ENCODE measurements at regions not wholly inside any gene's neighbourhood (a gene's known extent, or its start where the extent isn't known, plus 50 kb on each side); places are given as distances from the start of the nearest gene placed in this dataset.

DNA sequence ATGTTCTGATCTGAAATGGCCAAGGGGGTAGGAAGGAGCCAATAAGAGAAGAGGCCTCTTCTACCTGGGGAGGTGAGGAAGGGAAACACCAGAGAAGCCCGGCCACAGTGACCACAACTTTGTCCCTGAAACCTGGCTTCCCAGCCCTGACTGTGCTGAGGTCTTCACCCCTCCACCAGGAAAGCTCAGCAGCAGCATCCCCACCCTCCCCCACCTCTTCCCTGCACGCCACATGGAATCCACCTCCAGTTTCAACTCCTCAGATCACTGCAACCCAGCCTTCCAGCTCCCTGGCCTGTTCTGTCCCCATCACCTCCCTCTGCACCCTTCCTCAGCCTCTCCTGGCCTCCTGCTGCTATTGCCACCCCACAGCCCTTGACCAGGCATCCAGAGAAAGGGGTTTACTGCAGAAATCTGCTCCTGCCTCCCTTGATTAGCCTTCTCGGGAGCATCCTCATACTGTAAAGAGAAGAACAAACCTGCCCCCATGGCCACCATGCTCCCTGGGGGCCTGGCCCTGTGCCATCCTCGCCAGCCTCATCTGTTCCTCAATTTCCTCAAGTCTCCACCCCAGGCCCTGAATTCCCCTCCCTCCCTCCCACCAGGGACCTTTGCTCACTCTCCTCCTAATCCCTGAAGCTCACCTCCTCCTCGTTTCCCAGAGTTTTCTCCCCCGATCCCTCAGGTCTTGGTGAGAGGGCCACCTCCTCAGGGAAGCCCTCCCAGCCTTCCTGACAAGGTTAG, 450.9 kb downstream of the MATN1 start:
- Mint-ChIP-seq H3K27ac (ENCODE audit: unreplicated experiment) (no peak overlapping the region), H3K4me1 (ENCODE audit: low read depth, unreplicated experiment) (no peaks in the 10 kb centered on the region), H3K27me3 (ENCODE audit: insufficient read depth, unreplicated experiment) (peaks cover 18% of the 10 kb centered on the region), H3K36me3 (ENCODE audit: insufficient read depth, unreplicated experiment) (no peaks in the 10 kb centered on the region), H3K4me3 (ENCODE audit: unreplicated experiment) (no peak overlapping the region), H3K9me3 (ENCODE audit: unreplicated experiment) (no peaks in the 10 kb centered on the region)
- H3K4me3 ChIP-seq (ENCODE audit: low read depth, low read length), result no peak overlapping the region
- no TSS peak for BruUV-seq (replicated peaks)
- intact Hi-C loops (cut with micrococcal nuclease; ENCODE audit: unreplicated experiment), result no loop called here
- no peaks in the 10 kb centered on the region for H3K4me1 ChIP-seq
- ChIA-PET CTCF (no interaction called here), POLR2A (no interaction called here)
- DNase-seq, result no peak
- no peaks in the 10 kb centered on the region for H3K9me3 ChIP-seq
- no peaks in the 10 kb centered on the region for H3K36me3 ChIP-seq (ENCODE audit: control insufficient read depth, insufficient read depth, low read length)
- TF ChIP-seq, protein P1, sequence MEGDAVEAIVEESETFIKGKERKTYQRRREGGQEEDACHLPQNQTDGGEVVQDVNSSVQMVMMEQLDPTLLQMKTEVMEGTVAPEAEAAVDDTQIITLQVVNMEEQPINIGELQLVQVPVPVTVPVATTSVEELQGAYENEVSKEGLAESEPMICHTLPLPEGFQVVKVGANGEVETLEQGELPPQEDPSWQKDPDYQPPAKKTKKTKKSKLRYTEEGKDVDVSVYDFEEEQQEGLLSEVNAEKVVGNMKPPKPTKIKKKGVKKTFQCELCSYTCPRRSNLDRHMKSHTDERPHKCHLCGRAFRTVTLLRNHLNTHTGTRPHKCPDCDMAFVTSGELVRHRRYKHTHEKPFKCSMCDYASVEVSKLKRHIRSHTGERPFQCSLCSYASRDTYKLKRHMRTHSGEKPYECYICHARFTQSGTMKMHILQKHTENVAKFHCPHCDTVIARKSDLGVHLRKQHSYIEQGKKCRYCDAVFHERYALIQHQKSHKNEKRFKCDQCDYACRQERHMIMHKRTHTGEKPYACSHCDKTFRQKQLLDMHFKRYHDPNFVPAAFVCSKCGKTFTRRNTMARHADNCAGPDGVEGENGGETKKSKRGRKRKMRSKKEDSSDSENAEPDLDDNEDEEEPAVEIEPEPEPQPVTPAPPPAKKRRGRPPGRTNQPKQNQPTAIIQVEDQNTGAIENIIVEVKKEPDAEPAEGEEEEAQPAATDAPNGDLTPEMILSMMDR (IDR thresholded peaks at IDR 0.05; ENCODE audit: insufficient read depth in 1 of 2, low read depth in 1 of 2, low read length in 1 of 2, severe bottlenecking in 1 of 2, unreplicated experiment in 1 of 2), result no peak
- H3K27me3 ChIP-seq (replicated peaks; ENCODE audit: control insufficient read depth, insufficient read depth, low read length), result no peaks in the 10 kb centered on the region

DNA sequence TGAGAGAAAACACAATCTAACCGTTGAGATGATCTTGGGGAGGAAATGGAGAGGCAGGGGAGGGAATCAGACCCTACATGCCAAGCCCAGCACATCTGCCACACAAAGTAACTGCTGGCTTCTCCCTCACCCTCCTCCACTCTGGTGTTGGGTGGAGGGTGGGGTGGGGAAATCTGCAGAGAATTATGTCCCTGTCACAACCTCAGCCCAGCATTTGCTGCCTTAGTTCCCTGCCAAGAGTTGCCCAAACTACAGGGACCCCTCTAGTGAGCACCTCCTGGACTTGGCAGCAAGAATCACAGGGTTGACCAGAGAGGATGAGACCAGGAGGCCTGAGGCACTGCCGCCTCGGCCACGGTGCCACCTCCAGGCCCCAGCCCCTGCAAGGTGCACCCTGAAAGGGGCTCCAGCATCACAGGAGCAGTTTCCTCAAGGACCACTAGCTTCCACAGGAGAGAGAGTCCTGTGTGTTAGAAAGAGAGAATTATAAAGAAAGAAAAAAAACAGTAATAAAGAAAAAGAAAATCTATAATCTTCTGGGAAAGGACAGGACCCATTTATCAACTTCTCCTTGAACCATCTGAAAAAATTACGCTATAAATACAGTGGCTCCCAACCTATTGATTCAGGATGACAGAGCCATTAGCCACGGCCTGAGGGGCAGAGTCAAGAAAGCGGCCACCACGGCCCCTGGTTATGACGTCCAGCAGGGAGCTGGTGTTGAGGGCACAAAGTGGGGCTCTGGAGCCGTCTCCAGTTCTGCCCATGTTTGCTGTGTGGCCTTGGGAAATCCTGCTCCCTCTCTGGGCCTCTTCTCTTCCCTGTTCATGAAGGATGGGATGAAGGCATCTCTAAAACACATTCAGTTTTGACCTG, 451.7 kb downstream of the MATN1 start:
- peaks cover 18% of the 10 kb centered on the region for H3K27me3 Mint-ChIP-seq (ENCODE audit: insufficient read depth, unreplicated experiment)
- H3K9me3 Mint-ChIP-seq (ENCODE audit: unreplicated experiment), result no peaks in the 10 kb centered on the region
- intact Hi-C loops (cut with micrococcal nuclease; ENCODE audit: unreplicated experiment), result no loop called here
- H3K4me3 Mint-ChIP-seq (ENCODE audit: unreplicated experiment), result no peak overlapping the region
- H3K4me1 ChIP-seq, result no peaks in the 10 kb centered on the region
- DNase-seq, result no peak
- CTCF ChIA-PET, result no interaction called here
- no peaks in the 10 kb centered on the region for H3K36me3 Mint-ChIP-seq (ENCODE audit: insufficient read depth, unreplicated experiment)
- POLR2A ChIA-PET, result no interaction called here
- H3K27me3 ChIP-seq (replicated peaks; ENCODE audit: control insufficient read depth, insufficient read depth, low read length), result no peaks in the 10 kb centered on the region
- no peak overlapping the region for H3K27ac Mint-ChIP-seq (ENCODE audit: unreplicated experiment)
- no peaks in the 10 kb centered on the region for H3K4me1 Mint-ChIP-seq (ENCODE audit: low read depth, unreplicated experiment)
- H3K9me3 ChIP-seq, result no peaks in the 10 kb centered on the region
- BruUV-seq (replicated peaks), result no TSS peak
- H3K4me3 ChIP-seq (ENCODE audit: low read depth, low read length), result no peak overlapping the region
- TF ChIP-seq, protein P1 (IDR thresholded peaks at IDR 0.05; ENCODE audit: insufficient read depth in 1 of 2, low read depth in 1 of 2, low read length in 1 of 2, severe bottlenecking in 1 of 2, unreplicated experiment in 1 of 2), result no peak
- H3K36me3 ChIP-seq (ENCODE audit: control insufficient read depth, insufficient read depth, low read length), result no peaks in the 10 kb centered on the region

DNA sequence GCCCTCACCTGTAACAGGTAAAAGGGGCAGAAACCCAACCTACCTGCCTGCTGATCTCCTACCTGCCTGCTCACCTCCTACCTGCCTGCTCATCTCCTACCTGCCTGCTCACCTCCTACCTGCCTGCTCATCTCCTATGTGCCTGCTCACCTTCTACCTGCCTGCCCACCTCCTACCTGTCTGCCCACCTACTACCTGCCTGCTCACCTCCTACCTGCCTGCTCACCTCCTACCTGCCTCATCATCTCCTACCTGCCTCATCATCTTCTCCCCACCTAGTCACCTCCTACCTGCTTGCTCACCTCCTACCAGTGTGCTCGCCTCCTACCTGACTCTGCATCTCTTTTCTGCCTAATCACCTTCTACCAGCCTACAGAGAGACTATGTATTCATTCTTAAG, 452.9 kb downstream of the MATN1 start:
- Histone ChIP-seq H3K36me3 (ENCODE audit: control insufficient read depth, insufficient read depth, low read length) (no peaks in the 10 kb centered on the region), H3K4me1 (no peaks in the 10 kb centered on the region), H3K4me3 (ENCODE audit: low read depth, low read length) (no peak overlapping the region), H3K27me3 (replicated peaks; ENCODE audit: control insufficient read depth, insufficient read depth, low read length) (no peaks in the 10 kb centered on the region), H3K9me3 (no peaks in the 10 kb centered on the region)
- H3K4me1 Mint-ChIP-seq (ENCODE audit: low read depth, unreplicated experiment), result no peaks in the 10 kb centered on the region
- peaks cover 18% of the 10 kb centered on the region for H3K27me3 Mint-ChIP-seq (ENCODE audit: insufficient read depth, unreplicated experiment)
- H3K36me3 Mint-ChIP-seq (ENCODE audit: insufficient read depth, unreplicated experiment), result no peaks in the 10 kb centered on the region
- H3K27ac Mint-ChIP-seq (ENCODE audit: unreplicated experiment), result no peak overlapping the region
- H3K4me3 Mint-ChIP-seq (ENCODE audit: unreplicated experiment), result no peak overlapping the region
- BruUV-seq (replicated peaks), result no TSS peak
- TF ChIP-seq, protein P1 (IDR thresholded peaks at IDR 0.05; ENCODE audit: insufficient read depth in 1 of 2, low read depth in 1 of 2, low read length in 1 of 2, severe bottlenecking in 1 of 2, unreplicated experiment in 1 of 2), result no peak
- CTCF ChIA-PET, result no interaction called here
- POLR2A ChIA-PET, result no interaction called here
- intact Hi-C loops (cut with micrococcal nuclease; ENCODE audit: unreplicated experiment), result no loop called here
- DNase-seq, result no peak
- H3K9me3 Mint-ChIP-seq (ENCODE audit: unreplicated experiment), result no peaks in the 10 kb centered on the region
